ENCODE measurements at regions not wholly inside any gene's neighbourhood (a gene's known extent, or its start where the extent isn't known, plus 50 kb on each side); places are given as distances from the start of the nearest gene placed in this dataset.

GRCh38 chr10:63799521-63800300 lies 278.5 kb downstream of the REEP3 start:
- Histone ChIP-seq H2AFZ (ENCODE audit: low read depth, low read length, severe bottlenecking) (no peak overlapping the region), H3K9me3 (ENCODE audit: insufficient read depth, low read length) (no peaks in the 10 kb centered on the region)

GRCh38 chr10:63801166-63801565 lies 280.0 kb downstream of the REEP3 start:
- Histone ChIP-seq H3K79me2 (ENCODE audit: insufficient read depth, low read length) (no peaks in the 10 kb centered on the region), H3F3A (ENCODE audit: insufficient read depth) (no peaks in the 10 kb centered on the region), H4K20me1 (ENCODE audit: low read depth, low read length) (no peaks in the 10 kb centered on the region), H3K27ac (ENCODE audit: low read depth, low read length) (no peak overlapping the region), H3K27me3 (ENCODE audit: low read length) (no peaks in the 10 kb centered on the region), H3K4me3 (ENCODE audit: insufficient read depth, low read length, poor library complexity, severe bottlenecking) (no peak overlapping the region), H3K36me3 (ENCODE audit: low read length) (no peaks in the 10 kb centered on the region), H3K9me3 (ENCODE audit: insufficient read depth, low read length) (no peaks in the 10 kb centered on the region; the same call in 1 of the 2 replicates), H3K4me2 (ENCODE audit: low read depth, low read length, poor library complexity, severe bottlenecking) (no peak overlapping the region), H3K9me2 (replicated peaks; ENCODE audit: insufficient read depth, low read length) (no peaks in the 10 kb centered on the region), H3K9ac (ENCODE audit: low read length) (no peak overlapping the region), H2AFZ (ENCODE audit: low read depth, low read length, severe bottlenecking) (no peak overlapping the region)
- TF ChIP-seq CTCF (IDR thresholded peaks at IDR 0.05; ENCODE audit: insufficient read depth, low read length, poor library complexity, severe bottlenecking), result no peak
- no peak for TF ChIP-seq EZH2phosphoT487 (conservative IDR thresholded peaks at IDR 0.05; ENCODE audit: low read length)

More at GRCh38 chr10:63799521-63800300, 278.5 kb downstream of the REEP3 start:
- no peak overlapping the region for H3K9ac ChIP-seq (ENCODE audit: low read length)
- H3K4me2 ChIP-seq (ENCODE audit: low read depth, low read length, poor library complexity, severe bottlenecking), result no peak overlapping the region
- no peaks in the 10 kb centered on the region for H4K20me1 ChIP-seq (ENCODE audit: low read depth, low read length)
- no peak overlapping the region for H3K4me3 ChIP-seq (ENCODE audit: insufficient read depth, low read length, poor library complexity, severe bottlenecking)
- no peaks in the 10 kb centered on the region for H3K79me2 ChIP-seq (ENCODE audit: insufficient read depth, low read length)
- H3K27ac ChIP-seq (ENCODE audit: low read depth, low read length), result no peak overlapping the region
- H3K9me2 ChIP-seq (replicated peaks; ENCODE audit: insufficient read depth, low read length), result no peaks in the 10 kb centered on the region
- TF ChIP-seq CTCF (IDR thresholded peaks at IDR 0.05; ENCODE audit: insufficient read depth, low read length, poor library complexity, severe bottlenecking) (no peak), EZH2phosphoT487 (conservative IDR thresholded peaks at IDR 0.05; ENCODE audit: low read length) (no peak)
- H3K36me3 ChIP-seq (ENCODE audit: low read length), result no peaks in the 10 kb centered on the region
- H3K27me3 ChIP-seq (ENCODE audit: low read length), result no peaks in the 10 kb centered on the region; the same call in 1 of the 2 replicates
- no peaks in the 10 kb centered on the region for H3F3A ChIP-seq (ENCODE audit: insufficient read depth)

- Histone ChIP-seq H3K27me3 (ENCODE audit: low read length) (no peaks in the 10 kb centered on the region), H3K4me2 (ENCODE audit: low read depth, low read length, poor library complexity, severe bottlenecking) (no peak overlapping the region), H2AFZ (ENCODE audit: low read depth, low read length, severe bottlenecking) (no peak overlapping the region), H3K9ac (ENCODE audit: low read length) (no peak overlapping the region), H3F3A (ENCODE audit: insufficient read depth) (no peaks in the 10 kb centered on the region), H3K9me3 (ENCODE audit: insufficient read depth, low read length) (no peaks in the 10 kb centered on the region; the same call in 1 of the 2 replicates), H3K9me2 (replicated peaks; ENCODE audit: insufficient read depth, low read length) (no peaks in the 10 kb centered on the region), H3K27ac (ENCODE audit: low read depth, low read length) (no peak overlapping the region), H3K4me3 (ENCODE audit: insufficient read depth, low read length, poor library complexity, severe bottlenecking) (no peak overlapping the region), H3K36me3 (ENCODE audit: low read length) (no peaks in the 10 kb centered on the region), H3K79me2 (ENCODE audit: insufficient read depth, low read length) (no peaks in the 10 kb centered on the region), H4K20me1 (ENCODE audit: low read depth, low read length) (no peaks in the 10 kb centered on the region)
- TF ChIP-seq CTCF (IDR thresholded peaks at IDR 0.05; ENCODE audit: insufficient read depth, low read length, poor library complexity, severe bottlenecking) (no peak), EZH2phosphoT487 (conservative IDR thresholded peaks at IDR 0.05; ENCODE audit: low read length) (no peak)
These were observed 285.1 kb downstream of the REEP3 start for GRCh38 chr10:63806330-63806729.
